GM23338 (cell line): ENCODE measurements at regions not wholly inside any gene's neighbourhood (a gene's known extent, or its start where the extent isn't known, plus 50 kb on each side); places are given as distances from the start of the nearest gene placed in this dataset.

Experiments
- CREB1 ChIP-seq: fragments of 250-450 bp; sonication (Bioruptor Pico); IDR thresholded peaks from 2 replicates; pipeline ENCODE4 v1.5.0; 2020; ENCODE audit warnings: low read depth, mild to moderate bottlenecking, moderate library complexity
- EZH2 ChIP-seq: fragments of 200-600 bp; sonication (generic); IDR thresholded peaks from one replicate; pipeline ENCODE4 v1.8.0; 2017; ENCODE audit warnings: antibody characterized with exemption, mild to moderate bottlenecking, low read depth; ENCODE audit not compliant: unreplicated experiment
- EZH2phosphoT487 ChIP-seq: fragments of 200-600 bp; sonication (generic); IDR thresholded peaks from one replicate; pipeline ENCODE4 v1.8.1; 2018; ENCODE audit warnings: antibody characterized with exemption; ENCODE audit not compliant: unreplicated experiment
- JUNB ChIP-seq: IDR thresholded peaks from one replicate; pipeline ENCODE4 v1.6.1; 2016; ENCODE audit warnings: antibody characterized with exemption; ENCODE audit not compliant: unreplicated experiment
- NANOG ChIP-seq: IDR thresholded peaks from 2 replicates; pipeline ENCODE4 v1.6.1; 2016; ENCODE audit warnings: antibody characterized with exemption, borderline replicate concordance
- POLR2AphosphoS5 ChIP-seq: IDR thresholded peaks from 2 replicates; pipeline ENCODE4 v1.6.1; 2016; ENCODE audit warnings: antibody characterized with exemption, low read depth
- STAT1 ChIP-seq: IDR thresholded peaks from one replicate; pipeline ENCODE4 v1.6.1; 2016; ENCODE audit warnings: antibody characterized with exemption; ENCODE audit not compliant: unreplicated experiment
- ZNF114 ChIP-seq: fragments of 250-450 bp; sonication (Bioruptor Pico); IDR thresholded peaks from 2 replicates; pipeline ENCODE4 v1.5.0; 2020; ENCODE audit warnings: mild to moderate bottlenecking, moderate library complexity
- ZNF331 ChIP-seq: fragments of 250-450 bp; sonication (Bioruptor Pico); IDR thresholded peaks from 2 replicates; pipeline ENCODE4 v1.5.0; 2020; ENCODE audit warnings: low read depth, mild to moderate bottlenecking, moderate library complexity
- TF ChIP-seq, protein P1 (sequence below), 2 experiments: fragments of 200-600 bp in 1 of 2; sonication (generic) in 1 of 2; conservative IDR thresholded peaks; 2 replicates each; pipeline versions ENCODE4 v1.5.1 to v1.6.1; 2016 to 2017; ENCODE audit warnings: antibody characterized with exemption in 2 of 2, low read depth in 2 of 2, mild to moderate bottlenecking in 2 of 2, moderate library complexity in 1 of 2
- TF ChIP-seq, protein P2 (sequence below): IDR thresholded peaks from one replicate; pipeline ENCODE4 v1.6.1; 2018; ENCODE audit warnings: antibody characterized with exemption; ENCODE audit not compliant: unreplicated experiment
- TF ChIP-seq, protein P3 (sequence below): IDR thresholded peaks from 2 replicates; pipeline ENCODE4 v1.6.1; 2016; ENCODE audit warnings: antibody characterized with exemption
- TF ChIP-seq, protein P4 (sequence below): fragments of 250-450 bp; sonication (Bioruptor Pico); IDR thresholded peaks from 2 replicates; pipeline ENCODE4 v1.5.0; 2020; ENCODE audit warnings: mild to moderate bottlenecking, moderate library complexity

DNA sequence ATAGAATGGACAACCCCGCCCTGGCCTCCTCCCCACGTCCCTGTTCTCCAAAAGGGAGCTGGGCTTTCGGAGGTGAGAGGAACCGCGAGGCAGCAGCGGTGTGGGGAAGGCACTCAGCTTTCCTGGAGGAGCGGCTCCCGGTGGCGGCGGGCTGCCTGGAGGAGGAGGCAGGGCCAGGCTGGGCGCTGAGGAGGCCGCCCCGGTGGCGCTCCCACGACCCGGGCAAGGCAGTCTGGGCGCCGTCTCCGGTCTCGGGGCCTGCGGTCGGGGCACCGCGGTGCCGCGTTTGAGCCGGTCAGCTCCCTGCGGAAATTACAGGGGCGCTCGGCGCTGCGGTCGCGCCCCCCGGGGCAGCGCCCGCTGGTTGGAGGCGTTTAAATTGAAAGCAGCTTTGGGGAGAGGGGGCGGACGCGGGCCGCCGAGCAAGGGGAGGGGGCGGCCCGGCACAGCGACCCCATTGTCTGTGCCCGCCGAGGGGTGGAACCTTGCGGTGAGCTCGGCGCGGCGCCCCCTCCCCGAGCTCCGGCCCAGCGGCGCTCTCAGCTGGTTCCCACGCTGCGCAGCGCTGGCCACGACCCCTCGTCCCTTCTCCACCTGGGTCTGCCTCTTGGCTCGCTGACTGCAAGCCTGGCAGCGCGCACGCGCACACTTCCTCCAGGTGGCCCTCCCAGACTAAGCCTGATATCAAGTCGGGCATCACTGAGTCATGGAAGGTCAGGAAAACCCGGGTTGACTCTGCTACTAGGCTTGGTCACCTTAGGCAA lies 58.7 kb upstream of the DLX4 start:
- TF ChIP-seq, protein P1, sequence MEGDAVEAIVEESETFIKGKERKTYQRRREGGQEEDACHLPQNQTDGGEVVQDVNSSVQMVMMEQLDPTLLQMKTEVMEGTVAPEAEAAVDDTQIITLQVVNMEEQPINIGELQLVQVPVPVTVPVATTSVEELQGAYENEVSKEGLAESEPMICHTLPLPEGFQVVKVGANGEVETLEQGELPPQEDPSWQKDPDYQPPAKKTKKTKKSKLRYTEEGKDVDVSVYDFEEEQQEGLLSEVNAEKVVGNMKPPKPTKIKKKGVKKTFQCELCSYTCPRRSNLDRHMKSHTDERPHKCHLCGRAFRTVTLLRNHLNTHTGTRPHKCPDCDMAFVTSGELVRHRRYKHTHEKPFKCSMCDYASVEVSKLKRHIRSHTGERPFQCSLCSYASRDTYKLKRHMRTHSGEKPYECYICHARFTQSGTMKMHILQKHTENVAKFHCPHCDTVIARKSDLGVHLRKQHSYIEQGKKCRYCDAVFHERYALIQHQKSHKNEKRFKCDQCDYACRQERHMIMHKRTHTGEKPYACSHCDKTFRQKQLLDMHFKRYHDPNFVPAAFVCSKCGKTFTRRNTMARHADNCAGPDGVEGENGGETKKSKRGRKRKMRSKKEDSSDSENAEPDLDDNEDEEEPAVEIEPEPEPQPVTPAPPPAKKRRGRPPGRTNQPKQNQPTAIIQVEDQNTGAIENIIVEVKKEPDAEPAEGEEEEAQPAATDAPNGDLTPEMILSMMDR (conservative IDR thresholded peaks at IDR 0.05; ENCODE audit: low read depth in 2 of 2) = no peak
- TF ChIP-seq EZH2 (peak; percentile 55), EZH2phosphoT487 (no peak), POLR2AphosphoS5 (peak; percentile 39), CREB1 (no peak), ZNF114 (no peak), NANOG (no peak), JUNB (no peak), ZNF331 (CRISPR knock-in tag) (no peak), STAT1 (no peak)
- TF ChIP-seq, protein P2, sequence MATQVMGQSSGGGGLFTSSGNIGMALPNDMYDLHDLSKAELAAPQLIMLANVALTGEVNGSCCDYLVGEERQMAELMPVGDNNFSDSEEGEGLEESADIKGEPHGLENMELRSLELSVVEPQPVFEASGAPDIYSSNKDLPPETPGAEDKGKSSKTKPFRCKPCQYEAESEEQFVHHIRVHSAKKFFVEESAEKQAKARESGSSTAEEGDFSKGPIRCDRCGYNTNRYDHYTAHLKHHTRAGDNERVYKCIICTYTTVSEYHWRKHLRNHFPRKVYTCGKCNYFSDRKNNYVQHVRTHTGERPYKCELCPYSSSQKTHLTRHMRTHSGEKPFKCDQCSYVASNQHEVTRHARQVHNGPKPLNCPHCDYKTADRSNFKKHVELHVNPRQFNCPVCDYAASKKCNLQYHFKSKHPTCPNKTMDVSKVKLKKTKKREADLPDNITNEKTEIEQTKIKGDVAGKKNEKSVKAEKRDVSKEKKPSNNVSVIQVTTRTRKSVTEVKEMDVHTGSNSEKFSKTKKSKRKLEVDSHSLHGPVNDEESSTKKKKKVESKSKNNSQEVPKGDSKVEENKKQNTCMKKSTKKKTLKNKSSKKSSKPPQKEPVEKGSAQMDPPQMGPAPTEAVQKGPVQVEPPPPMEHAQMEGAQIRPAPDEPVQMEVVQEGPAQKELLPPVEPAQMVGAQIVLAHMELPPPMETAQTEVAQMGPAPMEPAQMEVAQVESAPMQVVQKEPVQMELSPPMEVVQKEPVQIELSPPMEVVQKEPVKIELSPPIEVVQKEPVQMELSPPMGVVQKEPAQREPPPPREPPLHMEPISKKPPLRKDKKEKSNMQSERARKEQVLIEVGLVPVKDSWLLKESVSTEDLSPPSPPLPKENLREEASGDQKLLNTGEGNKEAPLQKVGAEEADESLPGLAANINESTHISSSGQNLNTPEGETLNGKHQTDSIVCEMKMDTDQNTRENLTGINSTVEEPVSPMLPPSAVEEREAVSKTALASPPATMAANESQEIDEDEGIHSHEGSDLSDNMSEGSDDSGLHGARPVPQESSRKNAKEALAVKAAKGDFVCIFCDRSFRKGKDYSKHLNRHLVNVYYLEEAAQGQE = no peak
- TF ChIP-seq, protein P3, sequence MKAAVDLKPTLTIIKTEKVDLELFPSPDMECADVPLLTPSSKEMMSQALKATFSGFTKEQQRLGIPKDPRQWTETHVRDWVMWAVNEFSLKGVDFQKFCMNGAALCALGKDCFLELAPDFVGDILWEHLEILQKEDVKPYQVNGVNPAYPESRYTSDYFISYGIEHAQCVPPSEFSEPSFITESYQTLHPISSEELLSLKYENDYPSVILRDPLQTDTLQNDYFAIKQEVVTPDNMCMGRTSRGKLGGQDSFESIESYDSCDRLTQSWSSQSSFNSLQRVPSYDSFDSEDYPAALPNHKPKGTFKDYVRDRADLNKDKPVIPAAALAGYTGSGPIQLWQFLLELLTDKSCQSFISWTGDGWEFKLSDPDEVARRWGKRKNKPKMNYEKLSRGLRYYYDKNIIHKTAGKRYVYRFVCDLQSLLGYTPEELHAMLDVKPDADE = no peak
- TF ChIP-seq, protein P4, sequence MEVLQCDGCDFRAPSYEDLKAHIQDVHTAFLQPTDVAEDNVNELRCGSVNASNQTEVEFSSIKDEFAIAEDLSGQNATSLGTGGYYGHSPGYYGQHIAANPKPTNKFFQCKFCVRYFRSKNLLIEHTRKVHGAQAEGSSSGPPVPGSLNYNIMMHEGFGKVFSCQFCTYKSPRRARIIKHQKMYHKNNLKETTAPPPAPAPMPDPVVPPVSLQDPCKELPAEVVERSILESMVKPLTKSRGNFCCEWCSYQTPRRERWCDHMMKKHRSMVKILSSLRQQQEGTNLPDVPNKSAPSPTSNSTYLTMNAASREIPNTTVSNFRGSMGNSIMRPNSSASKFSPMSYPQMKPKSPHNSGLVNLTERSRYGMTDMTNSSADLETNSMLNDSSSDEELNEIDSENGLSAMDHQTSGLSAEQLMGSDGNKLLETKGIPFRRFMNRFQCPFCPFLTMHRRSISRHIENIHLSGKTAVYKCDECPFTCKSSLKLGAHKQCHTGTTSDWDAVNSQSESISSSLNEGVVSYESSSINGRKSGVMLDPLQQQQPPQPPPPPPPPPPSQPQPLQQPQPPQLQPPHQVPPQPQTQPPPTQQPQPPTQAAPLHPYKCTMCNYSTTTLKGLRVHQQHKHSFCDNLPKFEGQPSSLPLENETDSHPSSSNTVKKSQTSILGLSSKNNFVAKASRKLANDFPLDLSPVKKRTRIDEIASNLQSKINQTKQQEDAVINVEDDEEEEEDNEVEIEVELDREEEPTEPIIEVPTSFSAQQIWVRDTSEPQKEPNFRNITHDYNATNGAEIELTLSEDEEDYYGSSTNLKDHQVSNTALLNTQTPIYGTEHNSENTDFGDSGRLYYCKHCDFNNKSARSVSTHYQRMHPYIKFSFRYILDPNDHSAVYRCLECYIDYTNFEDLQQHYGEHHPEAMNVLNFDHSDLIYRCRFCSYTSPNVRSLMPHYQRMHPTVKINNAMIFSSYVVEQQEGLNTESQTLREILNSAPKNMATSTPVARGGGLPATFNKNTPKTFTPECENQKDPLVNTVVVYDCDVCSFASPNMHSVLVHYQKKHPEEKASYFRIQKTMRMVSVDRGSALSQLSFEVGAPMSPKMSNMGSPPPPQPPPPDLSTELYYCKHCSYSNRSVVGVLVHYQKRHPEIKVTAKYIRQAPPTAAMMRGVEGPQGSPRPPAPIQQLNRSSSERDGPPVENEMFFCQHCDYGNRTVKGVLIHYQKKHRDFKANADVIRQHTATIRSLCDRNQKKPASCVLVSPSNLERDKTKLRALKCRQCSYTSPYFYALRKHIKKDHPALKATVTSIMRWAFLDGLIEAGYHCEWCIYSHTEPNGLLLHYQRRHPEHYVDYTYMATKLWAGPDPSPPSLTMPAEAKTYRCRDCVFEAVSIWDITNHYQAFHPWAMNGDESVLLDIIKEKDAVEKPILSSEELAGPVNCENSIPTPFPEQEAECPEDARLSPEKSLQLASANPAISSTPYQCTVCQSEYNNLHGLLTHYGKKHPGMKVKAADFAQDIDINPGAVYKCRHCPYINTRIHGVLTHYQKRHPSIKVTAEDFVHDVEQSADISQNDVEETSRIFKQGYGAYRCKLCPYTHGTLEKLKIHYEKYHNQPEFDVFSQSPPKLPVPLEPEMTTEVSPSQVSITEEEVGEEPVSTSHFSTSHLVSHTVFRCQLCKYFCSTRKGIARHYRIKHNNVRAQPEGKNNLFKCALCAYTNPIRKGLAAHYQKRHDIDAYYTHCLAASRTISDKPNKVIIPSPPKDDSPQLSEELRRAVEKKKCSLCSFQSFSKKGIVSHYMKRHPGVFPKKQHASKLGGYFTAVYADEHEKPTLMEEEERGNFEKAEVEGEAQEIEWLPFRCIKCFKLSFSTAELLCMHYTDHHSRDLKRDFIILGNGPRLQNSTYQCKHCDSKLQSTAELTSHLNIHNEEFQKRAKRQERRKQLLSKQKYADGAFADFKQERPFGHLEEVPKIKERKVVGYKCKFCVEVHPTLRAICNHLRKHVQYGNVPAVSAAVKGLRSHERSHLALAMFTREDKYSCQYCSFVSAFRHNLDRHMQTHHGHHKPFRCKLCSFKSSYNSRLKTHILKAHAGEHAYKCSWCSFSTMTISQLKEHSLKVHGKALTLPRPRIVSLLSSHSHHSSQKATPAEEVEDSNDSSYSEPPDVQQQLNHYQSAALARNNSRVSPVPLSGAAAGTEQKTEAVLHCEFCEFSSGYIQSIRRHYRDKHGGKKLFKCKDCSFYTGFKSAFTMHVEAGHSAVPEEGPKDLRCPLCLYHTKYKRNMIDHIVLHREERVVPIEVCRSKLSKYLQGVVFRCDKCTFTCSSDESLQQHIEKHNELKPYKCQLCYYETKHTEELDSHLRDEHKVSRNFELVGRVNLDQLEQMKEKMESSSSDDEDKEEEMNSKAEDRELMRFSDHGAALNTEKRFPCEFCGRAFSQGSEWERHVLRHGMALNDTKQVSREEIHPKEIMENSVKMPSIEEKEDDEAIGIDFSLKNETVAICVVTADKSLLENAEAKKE = no peak
